Pancreas (tissue), 10 donors: ENCODE measurements at regions not wholly inside any gene's neighbourhood (a gene's known extent, or its start where the extent isn't known, plus 50 kb on each side); places are given as distances from the start of the nearest gene placed in this dataset.
A peak's percentile ranks its signal among the peaks of the same experiment; 100 is the strongest.

Experiments
- ATAC-seq, 4 donors: fragments of 200-7000 bp; cut with Tn5 transposase; one replicate each; pipeline versions ENCODE4 v1.8.0 to v1.9.1; 2020; ENCODE audit warnings: mild to moderate bottlenecking in 4 of 4, moderate library complexity in 4 of 4
- DNase-seq, 6 donors: peaks; one replicate each; pipeline ENCODE4 v3.0.0-alpha.2; 2020
- FAIRE-seq: peaks from 2 replicates; lab custom pipeline; 2012; peaks lifted over from hg19 to GRCh38; lab: Jason Lieb, UNC
- H3K27ac ChIP-seq, 4 donors: fragments of 200-600 bp; sonication (generic); 1 replicate in 3 of 4; 2 replicates in 1 of 4; pipeline versions ENCODE4 v1.5.0 to v1.8.0; 2020
- H3K27me3 ChIP-seq, 4 donors: fragments of 200-600 bp; one replicate each; pipeline ENCODE4 v1.8.0; 2021
- H3K36me3 ChIP-seq, 3 donors: fragments of 200-600 bp; sonication (generic) in 1 of 3; one replicate each; pipeline versions ENCODE4 v1.5.0 to v1.8.0; 2020 to 2021
- H3K4me1 ChIP-seq, 3 donors: fragments of 200-600 bp; one replicate each; pipeline ENCODE4 v1.8.0; 2021
- H3K4me3 ChIP-seq, 4 donors: fragments of 200-600 bp; sonication (generic) in 2 of 4; one replicate each; pipeline versions ENCODE4 v1.5.0 to v1.8.0; 2020 to 2021
- H3K9me3 ChIP-seq, 4 donors: fragments of 200-600 bp; one replicate each; pipeline ENCODE4 v1.8.0; 2021
- CTCF ChIP-seq, 4 donors: fragments of 200-600 bp; sonication (generic) in 3 of 4; IDR thresholded peaks; one replicate each; pipeline versions ENCODE4 v1.5.0 to v1.8.0; 2021; ENCODE audit warnings: antibody characterized with exemption in 4 of 4
- WGBS, 2 donors: extraction: QIAGEN DNeasy Blood & Tissue Kit; methylation state at CpG; one replicate each; pipeline ENCODE4 v1.1.7; 2013; 5-methylcytosine and 5-hydroxymethylcytosine counted together
- intact Hi-C, 3 donors: fragments of 100-400 bp; cut with DNase I; formaldehyde crosslinking; loops; one replicate each; pipeline versions ENCODE4 v1.11.1 to v1.14.2; 2022
- donor health status: healthy with polysubstance abuse.
- donor health status: DM: no; HTN: no; CAD: no; lungs with moderate emphysema.
- donor health status: DM: no; HTN: no; CAD: no.
- donor health status: control.
- donor health status: control.
- donor health status: Bipolar disorder and iron deficiency.
- donor health status: DM: yes; HTN: yes; CAD: no.
- donor health status: DM: no; HTN: no; CAD: no.
- donor health status: DM: no; HTN: no; CAD: no.
- donor health status: DM: yes; HTN: yes; CAD: no.

GRCh38 chr9:22683700-22684075, 237.1 kb downstream of the DMRTA1 start:
- ATAC-seq (peak in 1 of 4 donors; percentile 27), FAIRE-seq (no peak), DNase-seq (no peak)
- H3K9me3 ChIP-seq: no peaks in the 10 kb centered on the region
- TF ChIP-seq CTCF (IDR thresholded peaks at IDR 0.05): no peak
- no peak overlapping the region for H3K4me3 ChIP-seq
- WGBS, 2 donors: 30 to 41% methylated on average over 2 of the region's 2 CpGs
- H3K27me3 ChIP-seq: no peaks in the 10 kb centered on the region
- intact Hi-C loops: no loop called here
- H3K4me1 ChIP-seq: no peaks in the 10 kb centered on the region
- no peaks in the 10 kb centered on the region for H3K36me3 ChIP-seq
- H3K27ac ChIP-seq: no peak overlapping the region

DNA sequence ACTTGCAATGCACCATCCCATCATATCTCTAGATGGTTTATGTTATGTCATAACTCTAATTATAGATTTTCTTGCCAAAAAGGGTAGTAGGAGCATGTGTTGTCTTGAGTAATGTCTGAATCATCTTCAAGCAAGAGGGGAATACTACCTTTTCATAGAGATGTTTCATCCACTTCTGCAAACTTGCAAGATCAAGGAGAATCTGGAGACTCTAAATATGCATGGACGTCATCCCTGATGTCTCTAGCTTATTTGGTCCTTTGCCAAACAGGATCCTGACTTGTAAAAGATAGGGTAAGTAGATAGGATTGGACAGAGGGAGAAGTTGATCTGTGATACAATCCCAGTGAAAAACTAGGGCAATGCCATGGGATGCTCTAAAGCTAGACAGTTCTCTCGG, 246.5 kb downstream of the DMRTA1 start:
- H3K36me3 ChIP-seq: no peaks in the 10 kb centered on the region
- DNase-seq: no peak
- H3K27ac ChIP-seq: no peak overlapping the region
- TF ChIP-seq CTCF (IDR thresholded peaks at IDR 0.05): no peak
- no peak for FAIRE-seq
- no peaks in the 10 kb centered on the region for H3K9me3 ChIP-seq
- H3K4me3 ChIP-seq: no peak overlapping the region
- no peaks in the 10 kb centered on the region for H3K27me3 ChIP-seq
- intact Hi-C loops: no loop called here
- no peaks in the 10 kb centered on the region for H3K4me1 ChIP-seq
- WGBS, 2 donors: 58 to 61% methylated on average over 2 of the region's 2 CpGs
- no peak for ATAC-seq

DNA sequence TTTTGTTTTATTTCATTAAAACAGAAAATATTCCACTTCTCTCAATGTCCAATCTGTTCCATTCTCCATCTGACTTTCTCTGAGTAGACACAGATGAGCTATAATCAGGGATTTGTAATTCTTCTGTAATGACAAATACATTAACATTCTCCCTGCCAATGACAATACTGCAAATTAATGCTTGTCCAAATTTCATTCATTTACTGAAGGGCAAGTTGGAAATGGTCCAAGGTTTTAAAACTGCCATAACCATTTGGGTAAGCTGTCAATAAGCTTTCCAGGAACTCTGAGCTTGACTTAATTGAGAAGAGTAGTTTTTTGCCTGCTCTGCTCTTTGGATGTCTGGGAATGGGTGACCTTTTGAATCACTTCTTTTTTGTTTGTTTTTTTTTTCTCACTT, 253.5 kb downstream of the DMRTA1 start:
- FAIRE-seq (no peak), ATAC-seq (no peak), DNase-seq (no peak)
- TF ChIP-seq CTCF (IDR thresholded peaks at IDR 0.05): no peak
- intact Hi-C loops: no loop called here
- H3K4me1 ChIP-seq: no peaks in the 10 kb centered on the region
- H3K36me3 ChIP-seq: no peaks in the 10 kb centered on the region
- no peaks in the 10 kb centered on the region for H3K27me3 ChIP-seq
- no peak overlapping the region for H3K27ac ChIP-seq
- H3K9me3 ChIP-seq: no peaks in the 10 kb centered on the region
- no peak overlapping the region for H3K4me3 ChIP-seq

- no peak for TF ChIP-seq CTCF (IDR thresholded peaks at IDR 0.05)
- Histone ChIP-seq H3K27ac (no peak overlapping the region), H3K36me3 (no peaks in the 10 kb centered on the region), H3K4me1 (no peaks in the 10 kb centered on the region), H3K9me3 (no peaks in the 10 kb centered on the region), H3K4me3 (no peak overlapping the region), H3K27me3 (no peaks in the 10 kb centered on the region)
- intact Hi-C loops: no loop called here
- WGBS, 2 donors: 35 to 70% methylated on average over 1 of the region's 1 CpG
- DNase-seq (no peak), FAIRE-seq (peak; percentile 51), ATAC-seq (no peak)
Measured at GRCh38 chr9:22718653-22719052, 272.0 kb downstream of the DMRTA1 start.

DNA sequence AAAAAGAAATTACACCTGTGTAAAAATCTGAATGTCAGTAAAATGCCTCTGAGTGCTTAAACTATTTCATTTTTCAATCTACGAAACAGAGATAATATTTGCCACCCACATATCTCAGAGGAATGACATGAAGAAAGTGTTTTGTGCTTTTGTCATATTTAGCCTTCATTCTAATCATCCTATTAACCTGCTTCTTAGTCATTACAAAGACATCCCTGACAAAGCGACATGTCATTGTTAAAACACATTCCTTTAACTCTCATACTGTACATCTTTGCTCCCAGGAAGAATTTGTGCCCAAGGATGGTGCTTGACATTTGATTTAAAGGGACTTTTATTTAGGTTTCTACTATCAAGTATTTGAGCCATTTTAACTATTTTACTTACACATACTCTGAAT, 275.9 kb downstream of the DMRTA1 start:
- DNase-seq (no peak), ATAC-seq (no peak), FAIRE-seq (no peak)
- Histone ChIP-seq H3K36me3 (no peaks in the 10 kb centered on the region), H3K9me3 (no peaks in the 10 kb centered on the region), H3K27me3 (no peaks in the 10 kb centered on the region), H3K4me1 (no peaks in the 10 kb centered on the region), H3K4me3 (no peak overlapping the region), H3K27ac (no peak overlapping the region)
- TF ChIP-seq CTCF (IDR thresholded peaks at IDR 0.05): no peak
- WGBS, 2 donors: 51 to 54% methylated on average over 2 of the region's 2 CpGs
- intact Hi-C loops: no loop called here
